ENCODE measurements at regions not wholly inside any gene's neighbourhood (a gene's known extent, or its start where the extent isn't known, plus 50 kb on each side); places are given as distances from the start of the nearest gene placed in this dataset.

- no peak overlapping the region for H3K9ac ChIP-seq (ENCODE audit: low read length)
- no peaks in the 10 kb centered on the region for H3K27me3 ChIP-seq (ENCODE audit: insufficient read depth, low read depth, low read length)
- H3K4me3 ChIP-seq (ENCODE audit: low read length): no peak overlapping the region
- H3K4me2 ChIP-seq (ENCODE audit: low read length): no peak overlapping the region
- H2AFZ ChIP-seq (ENCODE audit: low read depth, low read length): no peak overlapping the region
- H3K9me3 ChIP-seq (ENCODE audit: low read length): no peaks in the 10 kb centered on the region
- no peak for TF ChIP-seq CTCF (IDR thresholded peaks at IDR 0.05; ENCODE audit: poor library complexity, severe bottlenecking)
- no peak for TF ChIP-seq SMC3 (conservative IDR thresholded peaks at IDR 0.05; ENCODE audit: poor library complexity)
- TF ChIP-seq POLR2AphosphoS5 (IDR thresholded peaks at IDR 0.05): no peak
- no peak for TF ChIP-seq EP300 (conservative IDR thresholded peaks at IDR 0.05; ENCODE audit: poor library complexity, severe bottlenecking)
- no peak for TF ChIP-seq MXI1 (conservative IDR thresholded peaks at IDR 0.05; ENCODE audit: poor library complexity, severe bottlenecking)
- TF ChIP-seq, protein P1, sequence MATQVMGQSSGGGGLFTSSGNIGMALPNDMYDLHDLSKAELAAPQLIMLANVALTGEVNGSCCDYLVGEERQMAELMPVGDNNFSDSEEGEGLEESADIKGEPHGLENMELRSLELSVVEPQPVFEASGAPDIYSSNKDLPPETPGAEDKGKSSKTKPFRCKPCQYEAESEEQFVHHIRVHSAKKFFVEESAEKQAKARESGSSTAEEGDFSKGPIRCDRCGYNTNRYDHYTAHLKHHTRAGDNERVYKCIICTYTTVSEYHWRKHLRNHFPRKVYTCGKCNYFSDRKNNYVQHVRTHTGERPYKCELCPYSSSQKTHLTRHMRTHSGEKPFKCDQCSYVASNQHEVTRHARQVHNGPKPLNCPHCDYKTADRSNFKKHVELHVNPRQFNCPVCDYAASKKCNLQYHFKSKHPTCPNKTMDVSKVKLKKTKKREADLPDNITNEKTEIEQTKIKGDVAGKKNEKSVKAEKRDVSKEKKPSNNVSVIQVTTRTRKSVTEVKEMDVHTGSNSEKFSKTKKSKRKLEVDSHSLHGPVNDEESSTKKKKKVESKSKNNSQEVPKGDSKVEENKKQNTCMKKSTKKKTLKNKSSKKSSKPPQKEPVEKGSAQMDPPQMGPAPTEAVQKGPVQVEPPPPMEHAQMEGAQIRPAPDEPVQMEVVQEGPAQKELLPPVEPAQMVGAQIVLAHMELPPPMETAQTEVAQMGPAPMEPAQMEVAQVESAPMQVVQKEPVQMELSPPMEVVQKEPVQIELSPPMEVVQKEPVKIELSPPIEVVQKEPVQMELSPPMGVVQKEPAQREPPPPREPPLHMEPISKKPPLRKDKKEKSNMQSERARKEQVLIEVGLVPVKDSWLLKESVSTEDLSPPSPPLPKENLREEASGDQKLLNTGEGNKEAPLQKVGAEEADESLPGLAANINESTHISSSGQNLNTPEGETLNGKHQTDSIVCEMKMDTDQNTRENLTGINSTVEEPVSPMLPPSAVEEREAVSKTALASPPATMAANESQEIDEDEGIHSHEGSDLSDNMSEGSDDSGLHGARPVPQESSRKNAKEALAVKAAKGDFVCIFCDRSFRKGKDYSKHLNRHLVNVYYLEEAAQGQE (IDR thresholded peaks at IDR 0.05; ENCODE audit: borderline replicate concordance): no peak
- no peak for TF ChIP-seq RAD21 (conservative IDR thresholded peaks at IDR 0.05)
- no peak for TF ChIP-seq EZH2 (IDR thresholded peaks at IDR 0.05; ENCODE audit: borderline replicate concordance, insufficient read depth, low read length, poor library complexity, severe bottlenecking)
- no peak for TF ChIP-seq TAF1 (IDR thresholded peaks at IDR 0.05; ENCODE audit: low read depth)
- no peak overlapping the region for H3K27ac ChIP-seq (ENCODE audit: low read length)
- no peaks in the 10 kb centered on the region for H4K20me1 ChIP-seq (ENCODE audit: insufficient read depth)
- H3K9me2 ChIP-seq (ENCODE audit: insufficient read depth, low read length): no peaks in the 10 kb centered on the region
- H3F3A ChIP-seq (ENCODE audit: insufficient read depth, low read length, poor library complexity, severe bottlenecking): no peaks in the 10 kb centered on the region
- H3K36me3 ChIP-seq (ENCODE audit: insufficient read depth, low read length): no peaks in the 10 kb centered on the region
- H3K79me2 ChIP-seq (replicated peaks; ENCODE audit: insufficient read depth, low read length): no peaks in the 10 kb centered on the region
These were observed 996.4 kb upstream of the WWC1 start for GRCh38 chr5:167294882-167295680.

DNA sequence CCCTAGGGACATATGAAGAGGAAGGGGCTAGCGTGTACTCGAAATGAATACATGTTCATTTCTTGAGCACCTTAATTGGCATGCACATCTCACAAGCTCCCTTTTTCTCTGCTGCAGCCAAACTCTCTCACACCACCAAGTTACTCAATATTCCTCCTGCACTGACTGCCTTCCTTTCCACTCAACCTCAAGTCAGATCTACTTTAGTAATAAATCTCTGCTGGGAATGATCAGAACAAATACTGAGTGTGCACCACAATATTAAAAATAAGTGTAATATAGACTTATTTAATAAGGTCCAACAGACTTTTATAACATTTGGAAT, 995.8 kb upstream of the WWC1 start:
- H3K4me3 ChIP-seq (ENCODE audit: low read length): no peak overlapping the region
- no peak overlapping the region for H3K27ac ChIP-seq (ENCODE audit: low read length)
- H3F3A ChIP-seq (ENCODE audit: insufficient read depth, low read length, poor library complexity, severe bottlenecking): no peaks in the 10 kb centered on the region
- H3K36me3 ChIP-seq (ENCODE audit: insufficient read depth, low read length): no peaks in the 10 kb centered on the region
- H4K20me1 ChIP-seq (ENCODE audit: insufficient read depth): no peaks in the 10 kb centered on the region
- H3K9me3 ChIP-seq (ENCODE audit: low read length): no peaks in the 10 kb centered on the region
- H3K4me2 ChIP-seq (ENCODE audit: low read length): no peak overlapping the region
- no peaks in the 10 kb centered on the region for H3K79me2 ChIP-seq (replicated peaks; ENCODE audit: insufficient read depth, low read length)
- TF ChIP-seq CTCF (IDR thresholded peaks at IDR 0.05; ENCODE audit: poor library complexity, severe bottlenecking) (no peak), POLR2AphosphoS5 (IDR thresholded peaks at IDR 0.05) (no peak), RAD21 (conservative IDR thresholded peaks at IDR 0.05) (no peak), EP300 (conservative IDR thresholded peaks at IDR 0.05; ENCODE audit: poor library complexity, severe bottlenecking) (no peak), SMC3 (conservative IDR thresholded peaks at IDR 0.05; ENCODE audit: poor library complexity) (no peak), EZH2 (IDR thresholded peaks at IDR 0.05; ENCODE audit: borderline replicate concordance, insufficient read depth, low read length, poor library complexity, severe bottlenecking) (no peak), TAF1 (IDR thresholded peaks at IDR 0.05; ENCODE audit: low read depth) (no peak), MXI1 (conservative IDR thresholded peaks at IDR 0.05; ENCODE audit: poor library complexity, severe bottlenecking) (no peak)
- TF ChIP-seq, protein P1 (IDR thresholded peaks at IDR 0.05; ENCODE audit: borderline replicate concordance): no peak
- H2AFZ ChIP-seq (ENCODE audit: low read depth, low read length): no peak overlapping the region
- H3K9ac ChIP-seq (ENCODE audit: low read length): no peak overlapping the region
- no peaks in the 10 kb centered on the region for H3K27me3 ChIP-seq (ENCODE audit: insufficient read depth, low read depth, low read length)
- no peaks in the 10 kb centered on the region for H3K9me2 ChIP-seq (ENCODE audit: insufficient read depth, low read length)
